Fibroblast of lung (primary cell): ENCODE measurements at regions not wholly inside any gene's neighbourhood (a gene's known extent, or its start where the extent isn't known, plus 50 kb on each side); places are given as distances from the start of the nearest gene placed in this dataset.
A peak's percentile ranks its signal among the peaks of the same experiment; 100 is the strongest.

Source experiments
- DNase-seq, 2 donors: peaks; one replicate each; pipeline versions ENCODE4 v3.0.0 to v3.0.0-alpha.2; 2010; ENCODE audit warnings: low read depth in 2 of 2
- H2AFZ ChIP-seq: 2 replicates; pipeline ENCODE4 v1.5.1; 2012; ENCODE audit warnings: low read length, control low read depth, inconsistent platforms
- H3K27ac ChIP-seq: 2 replicates; pipeline ENCODE4 v1.5.1; 2011; ENCODE audit warnings: low read length, control low read depth; ENCODE audit not compliant: insufficient read depth
- H3K27me3 ChIP-seq: 2 replicates; pipeline ENCODE4 v1.5.1; 2011; ENCODE audit warnings: mild to moderate bottlenecking, low read length; ENCODE audit not compliant: control insufficient read depth, insufficient read depth
- H3K36me3 ChIP-seq: 2 replicates; pipeline ENCODE4 v1.5.1; 2011; ENCODE audit warnings: low read length; ENCODE audit not compliant: control insufficient read depth, insufficient read depth
- H3K4me1 ChIP-seq: 2 replicates; pipeline ENCODE4 v1.5.1; 2011; ENCODE audit warnings: low read length; ENCODE audit not compliant: control insufficient read depth, insufficient read depth; ENCODE audit errors: extremely low read depth
- H3K4me2 ChIP-seq: 2 replicates; pipeline ENCODE4 v1.5.1; 2011; ENCODE audit warnings: low read length, control low read depth; ENCODE audit not compliant: insufficient read depth; ENCODE audit errors: extremely low read depth
- H3K4me3 ChIP-seq, 4 experiments: fragments of 200-600 bp in 1 of 4; sonication (generic) in 1 of 4; replicated peaks in 1 of 4; 2 replicates each; pipeline ENCODE4 v1.5.1; 2011 to 2016; ENCODE audit warnings: low read length in 4 of 4, low read depth in 3 of 4, mild to moderate bottlenecking in 3 of 4, control low read depth in 2 of 4, inconsistent platforms in 1 of 4, mixed read lengths in 1 of 4; ENCODE audit not compliant: insufficient read depth in 1 of 4; ENCODE audit errors: control extremely low read depth in 1 of 4
- H3K79me2 ChIP-seq: 2 replicates; pipeline ENCODE4 v1.5.1; 2012; ENCODE audit warnings: mild to moderate bottlenecking, low read length, inconsistent platforms; ENCODE audit not compliant: control insufficient read depth, insufficient read depth
- H3K9ac ChIP-seq: 2 replicates; pipeline ENCODE4 v1.5.1; 2011; ENCODE audit warnings: mild to moderate bottlenecking, low read length, control low read depth; ENCODE audit not compliant: insufficient read depth
- H3K9me3 ChIP-seq: 2 replicates; pipeline ENCODE4 v1.5.1; 2012; ENCODE audit warnings: low read depth, low read length; ENCODE audit not compliant: control insufficient read depth, insufficient read depth
- H4K20me1 ChIP-seq: 2 replicates; pipeline ENCODE4 v1.5.1; 2011; ENCODE audit warnings: low read length; ENCODE audit not compliant: control insufficient read depth, insufficient read depth; ENCODE audit errors: extremely low read depth
- CTCF ChIP-seq, 2 donors: IDR thresholded peaks in 1 of 2; conservative IDR thresholded peaks in 1 of 2; 1 replicate in 1 of 2; 2 replicates in 1 of 2; pipeline ENCODE4 v1.5.1; 2011 to 2012; ENCODE audit warnings: low read length in 2 of 2, control low read depth in 1 of 2, inconsistent platforms in 1 of 2, low read depth in 1 of 2, mild to moderate bottlenecking in 1 of 2
- EZH2 ChIP-seq: IDR thresholded peaks from 2 replicates; pipeline ENCODE4 v1.5.1; 2012; ENCODE audit warnings: low read length, control low read depth, mild to moderate bottlenecking; ENCODE audit errors: missing control alignments

- no peak overlapping the region for H2AFZ ChIP-seq
- H3K36me3 ChIP-seq = no peaks in the 10 kb centered on the region
- H3K4me1 ChIP-seq = no peaks in the 10 kb centered on the region
- H3K79me2 ChIP-seq = no peaks in the 10 kb centered on the region
- no peaks in the 10 kb centered on the region for H4K20me1 ChIP-seq
- H3K4me3 ChIP-seq = no peak overlapping the region
- DNase-seq = no peak
- H3K4me2 ChIP-seq = no peak overlapping the region
- no peak overlapping the region for H3K9ac ChIP-seq
- H3K9me3 ChIP-seq = no peaks in the 10 kb centered on the region
- no peak for TF ChIP-seq EZH2
- TF ChIP-seq CTCF (conservative IDR thresholded peaks at IDR 0.05 in 1 of 2, IDR thresholded peaks at IDR 0.05 in 1 of 2; ENCODE audit: low read depth in 1 of 2, low read length in 2 of 2) = no peak
- H3K27me3 ChIP-seq = peaks cover 8% of the 10 kb centered on the region
- no peak overlapping the region for H3K27ac ChIP-seq
Observed at GRCh38 chr5:66241136-66241825, 97.2 kb downstream of the SREK1 start.

GRCh38 chr5:66242050-66242715, 98.1 kb downstream of the SREK1 start:
- Histone ChIP-seq H2AFZ (no peak overlapping the region), H3K9ac (no peak overlapping the region), H4K20me1 (no peaks in the 10 kb centered on the region), H3K27ac (no peak overlapping the region), H3K4me2 (no peak overlapping the region), H3K27me3 (peaks cover 6% of the 10 kb centered on the region), H3K4me1 (no peaks in the 10 kb centered on the region), H3K4me3 (no peak overlapping the region), H3K9me3 (no peaks in the 10 kb centered on the region), H3K79me2 (no peaks in the 10 kb centered on the region), H3K36me3 (no peaks in the 10 kb centered on the region)
- TF ChIP-seq EZH2 (no peak), CTCF (conservative IDR thresholded peaks at IDR 0.05 in 1 of 2, IDR thresholded peaks at IDR 0.05 in 1 of 2; ENCODE audit: low read depth in 1 of 2, low read length in 2 of 2) (no peak)
- peak in 1 of 2 donors; percentile 42 for DNase-seq

GRCh38 chr5:66246608-66247007, 102.5 kb downstream of the SREK1 start:
- no peak overlapping the region for H3K4me2 ChIP-seq

More at GRCh38 chr5:66246608-66247007, 102.5 kb downstream of the SREK1 start:
- H2AFZ ChIP-seq = no peak overlapping the region
- H3K79me2 ChIP-seq = no peaks in the 10 kb centered on the region
- peak; percentile 42 to 85 for DNase-seq
- H3K4me3 ChIP-seq = no peak overlapping the region
- no peak overlapping the region for H3K9ac ChIP-seq
- H3K9me3 ChIP-seq = no peaks in the 10 kb centered on the region
- no peaks in the 10 kb centered on the region for H3K36me3 ChIP-seq
- TF ChIP-seq EZH2 (no peak), CTCF (conservative IDR thresholded peaks at IDR 0.05 in 1 of 2, IDR thresholded peaks at IDR 0.05 in 1 of 2; ENCODE audit: low read depth in 1 of 2, low read length in 2 of 2) (no peak)
- H3K4me1 ChIP-seq = peaks cover 2% of the 10 kb centered on the region
- no peak overlapping the region for H3K27ac ChIP-seq
- H4K20me1 ChIP-seq = no peaks in the 10 kb centered on the region
- no peaks in the 10 kb centered on the region for H3K27me3 ChIP-seq
